Activated T-cell treated with anti-CD3 and anti-CD28 coated beads, Interleukin-2, amount 50 U/mL, for 72 hours (primary cell): ENCODE measurements at regions not wholly inside any gene's neighbourhood (a gene's known extent, or its start where the extent isn't known, plus 50 kb on each side); places are given as distances from the start of the nearest gene placed in this dataset.

Experiments used
- ATAC-seq, 2 donors: fragments of 150-1000 bp; cut with Tn5 transposase; replicated peaks in 1 of 2; 2 replicates each; pipeline ENCODE4 v1.10.0; 2021; ENCODE audit warnings: moderate library complexity in 2 of 2, mild to moderate bottlenecking in 1 of 2
- DNase-seq, 2 donors: peaks; one replicate each; pipeline ENCODE4 v3.0.0; 2021 to 2022; ENCODE audit warnings: mixed read lengths in 1 of 2
- H3K27ac Mint-ChIP-seq: one replicate; pipeline ENCODE4 v1.8.0; 2022; ENCODE audit warnings: mild to moderate bottlenecking, moderate library complexity, mixed read lengths
- H3K27me3 Mint-ChIP-seq: one replicate; pipeline ENCODE4 v1.8.0; 2022; ENCODE audit warnings: low read depth, mixed read lengths
- H3K36me3 Mint-ChIP-seq, 2 donors: one replicate each; pipeline ENCODE4 v1.8.0; 2022; ENCODE audit warnings: mixed read lengths in 2 of 2, mild to moderate bottlenecking in 1 of 2; ENCODE audit not compliant: insufficient read depth in 2 of 2
- H3K4me1 Mint-ChIP-seq: one replicate; pipeline ENCODE4 v1.8.0; 2022; ENCODE audit warnings: low read depth, mixed read lengths
- H3K4me3 Mint-ChIP-seq, 2 donors: one replicate each; pipeline ENCODE4 v1.8.0; 2022; ENCODE audit warnings: mild to moderate bottlenecking in 2 of 2, mixed read lengths in 2 of 2, moderate library complexity in 2 of 2
- H3K9me3 Mint-ChIP-seq, 2 donors: one replicate each; pipeline ENCODE4 v1.8.0; 2022; ENCODE audit warnings: mixed read lengths in 2 of 2

GRCh38 chr9:107734256-107735013 lies 244.9 kb upstream of the KLF4 start:
- no peaks in the 10 kb centered on the region for H3K4me1 Mint-ChIP-seq

DNA sequence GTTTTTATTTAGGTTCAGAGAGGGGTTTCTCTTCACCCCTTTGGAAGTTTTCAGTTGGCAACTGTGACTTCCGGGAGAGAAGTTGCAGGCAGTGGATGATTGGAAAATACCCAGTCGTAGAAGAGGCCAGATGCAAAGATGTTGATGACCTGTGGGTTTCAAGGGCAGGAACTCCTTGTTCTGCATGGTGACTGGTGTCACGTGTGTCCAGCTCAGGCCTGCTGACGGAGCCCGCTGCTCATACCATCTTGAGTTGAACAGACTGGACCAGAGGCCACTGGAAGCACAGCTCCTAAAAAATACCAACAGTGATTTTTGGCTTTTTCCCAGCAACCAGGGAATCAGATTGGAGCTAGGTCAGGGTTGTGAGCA lies 243.9 kb upstream of the KLF4 start:
- H3K4me3 Mint-ChIP-seq, result no peak overlapping the region
- no peak for DNase-seq
- ATAC-seq, result no peak
- H3K27me3 Mint-ChIP-seq, result no peaks in the 10 kb centered on the region
- no peaks in the 10 kb centered on the region for H3K4me1 Mint-ChIP-seq
- no peaks in the 10 kb centered on the region for H3K36me3 Mint-ChIP-seq
- no peak overlapping the region for H3K27ac Mint-ChIP-seq
- peaks cover 0 to 1% of the 10 kb centered on the region in 2 donors for H3K9me3 Mint-ChIP-seq

More at GRCh38 chr9:107734256-107735013, 244.9 kb upstream of the KLF4 start:
- DNase-seq, result no peak
- Mint-ChIP-seq H3K4me3 (no peak overlapping the region), H3K27ac (no peak overlapping the region), H3K9me3 (peaks cover 0 to 1% of the 10 kb centered on the region in 2 donors), H3K27me3 (no peaks in the 10 kb centered on the region), H3K36me3 (no peaks in the 10 kb centered on the region)
- ATAC-seq, result no peak

- no peaks in the 10 kb centered on the region for H3K4me1 Mint-ChIP-seq
- H3K4me3 Mint-ChIP-seq, result no peak overlapping the region
- ATAC-seq (no peak), DNase-seq (no peak)
- no peaks in the 10 kb centered on the region for H3K36me3 Mint-ChIP-seq
- no peak overlapping the region for H3K27ac Mint-ChIP-seq
- no peaks in the 10 kb centered on the region for H3K27me3 Mint-ChIP-seq
- peaks cover 0 to 1% of the 10 kb centered on the region in 2 donors for H3K9me3 Mint-ChIP-seq
These were observed 243.4 kb upstream of the KLF4 start for GRCh38 chr9:107732781-107733522.

DNA sequence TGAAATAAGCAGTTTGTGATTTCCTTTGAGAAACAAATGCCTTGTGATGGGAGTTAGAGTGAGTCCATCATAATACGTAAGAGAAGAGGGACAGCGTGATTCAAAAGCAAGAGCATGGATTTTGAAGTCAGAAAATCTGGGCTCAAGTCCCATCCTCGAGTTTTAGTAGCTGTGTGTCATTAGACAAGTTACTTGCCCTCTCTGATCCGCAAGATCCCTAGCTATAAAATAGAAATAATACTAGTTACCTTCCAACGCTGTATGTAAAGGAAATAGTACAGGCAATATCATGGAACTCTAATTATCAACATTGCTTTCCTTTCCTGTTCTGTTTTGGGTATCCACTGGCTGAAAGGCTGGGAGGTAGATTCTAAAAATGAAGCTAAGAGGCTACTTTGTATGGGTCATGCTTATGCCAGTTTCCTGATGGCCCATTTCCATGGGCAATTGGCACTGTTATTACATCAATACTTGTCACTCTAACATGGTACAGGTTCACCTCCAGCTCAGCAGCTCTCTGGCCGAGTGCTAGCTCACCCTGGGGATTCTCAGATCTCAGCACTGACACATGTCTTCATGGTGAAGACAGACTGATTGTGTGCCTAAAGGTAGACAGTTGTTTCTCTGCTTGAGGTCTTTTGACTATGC lies 241.7 kb upstream of the KLF4 start:
- Mint-ChIP-seq H3K36me3 (no peaks in the 10 kb centered on the region), H3K4me3 (no peak overlapping the region), H3K9me3 (peaks cover 0 to 1% of the 10 kb centered on the region in 2 donors), H3K4me1 (no peaks in the 10 kb centered on the region), H3K27ac (no peak overlapping the region), H3K27me3 (no peaks in the 10 kb centered on the region)
- ATAC-seq (no peak), DNase-seq (no peak)

- Mint-ChIP-seq H3K4me3 (no peak overlapping the region), H3K36me3 (no peaks in the 10 kb centered on the region), H3K9me3 (no peaks in the 10 kb centered on the region), H3K27ac (no peak overlapping the region), H3K27me3 (no peaks in the 10 kb centered on the region), H3K4me1 (no peaks in the 10 kb centered on the region)
- no peak for ATAC-seq
- no peak for DNase-seq
These were observed 241.1 kb upstream of the KLF4 start for GRCh38 chr9:107730666-107731065.

GRCh38 chr9:107727086-107727780 lies 237.7 kb upstream of the KLF4 start:
- Mint-ChIP-seq H3K36me3 (no peaks in the 10 kb centered on the region), H3K4me1 (no peaks in the 10 kb centered on the region), H3K27me3 (no peaks in the 10 kb centered on the region), H3K27ac (no peak overlapping the region), H3K9me3 (peaks cover 0 to 7% of the 10 kb centered on the region in 2 donors), H3K4me3 (no peak overlapping the region)
- no peak for ATAC-seq
- DNase-seq, result no peak

GRCh38 chr9:107723015-107723414 lies 233.4 kb upstream of the KLF4 start:
- Mint-ChIP-seq H3K27ac (no peak overlapping the region), H3K9me3 (peaks cover 1 to 7% of the 10 kb centered on the region in 2 donors), H3K4me1 (no peaks in the 10 kb centered on the region), H3K27me3 (no peaks in the 10 kb centered on the region), H3K4me3 (no peak overlapping the region), H3K36me3 (no peaks in the 10 kb centered on the region)
- ATAC-seq (no peak), DNase-seq (no peak)

DNA sequence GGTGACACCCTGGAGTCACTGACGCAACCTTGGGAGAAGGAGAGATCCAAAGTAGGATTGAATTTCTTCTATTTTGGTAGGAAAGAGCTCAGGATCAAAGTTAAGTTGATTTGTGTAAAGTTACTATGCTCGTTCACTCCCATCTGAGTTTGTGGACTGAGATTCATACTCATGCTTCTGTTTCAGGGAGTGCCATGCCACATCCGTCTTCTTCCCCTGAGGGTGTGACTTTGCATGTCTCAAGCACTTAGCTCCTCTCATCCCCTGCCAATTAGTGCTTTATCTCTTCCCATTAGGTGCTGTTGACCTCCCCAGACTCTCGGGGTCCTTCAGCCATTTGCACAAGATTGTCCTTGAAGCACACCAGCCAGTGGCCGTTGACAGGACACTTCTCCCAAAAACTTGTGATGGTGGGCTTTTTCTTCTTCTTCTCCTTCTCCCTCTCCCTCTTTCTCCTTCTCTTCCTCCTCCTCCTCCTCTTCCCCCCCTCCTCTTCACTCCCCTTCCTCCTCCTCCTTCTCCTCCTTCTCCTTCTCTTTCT lies 232.2 kb upstream of the KLF4 start:
- Mint-ChIP-seq H3K9me3 (peaks cover 4 to 7% of the 10 kb centered on the region in 2 donors), H3K4me3 (no peak overlapping the region), H3K4me1 (no peaks in the 10 kb centered on the region), H3K27ac (no peak overlapping the region), H3K27me3 (no peaks in the 10 kb centered on the region), H3K36me3 (no peaks in the 10 kb centered on the region)
- no peak for DNase-seq
- ATAC-seq, result no peak

DNA sequence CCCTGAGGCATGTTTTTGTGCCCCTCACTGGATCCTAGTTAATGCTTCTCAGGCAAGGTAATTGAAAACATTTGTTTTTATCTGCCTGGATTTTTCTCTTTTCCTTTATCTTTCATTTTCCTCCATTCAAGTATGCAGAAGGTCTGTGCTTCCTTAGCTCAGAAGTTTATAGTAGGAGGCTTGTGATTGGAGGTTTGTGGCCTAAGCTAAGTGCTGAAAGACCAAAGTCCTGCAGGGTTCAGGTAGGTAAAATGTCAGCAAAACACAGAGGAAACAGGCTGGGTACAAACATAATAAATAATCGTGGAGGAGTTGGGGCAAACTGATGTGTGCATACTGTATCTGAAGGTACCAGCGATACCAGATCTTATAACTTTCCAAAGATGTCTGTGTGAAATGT lies 230.9 kb upstream of the KLF4 start:
- Mint-ChIP-seq H3K4me1 (no peaks in the 10 kb centered on the region), H3K4me3 (no peak overlapping the region), H3K9me3 (peaks cover 4 to 7% of the 10 kb centered on the region in 2 donors), H3K27me3 (no peaks in the 10 kb centered on the region), H3K27ac (no peak overlapping the region), H3K36me3 (no peaks in the 10 kb centered on the region)
- DNase-seq, result no peak
- no peak for ATAC-seq

DNA sequence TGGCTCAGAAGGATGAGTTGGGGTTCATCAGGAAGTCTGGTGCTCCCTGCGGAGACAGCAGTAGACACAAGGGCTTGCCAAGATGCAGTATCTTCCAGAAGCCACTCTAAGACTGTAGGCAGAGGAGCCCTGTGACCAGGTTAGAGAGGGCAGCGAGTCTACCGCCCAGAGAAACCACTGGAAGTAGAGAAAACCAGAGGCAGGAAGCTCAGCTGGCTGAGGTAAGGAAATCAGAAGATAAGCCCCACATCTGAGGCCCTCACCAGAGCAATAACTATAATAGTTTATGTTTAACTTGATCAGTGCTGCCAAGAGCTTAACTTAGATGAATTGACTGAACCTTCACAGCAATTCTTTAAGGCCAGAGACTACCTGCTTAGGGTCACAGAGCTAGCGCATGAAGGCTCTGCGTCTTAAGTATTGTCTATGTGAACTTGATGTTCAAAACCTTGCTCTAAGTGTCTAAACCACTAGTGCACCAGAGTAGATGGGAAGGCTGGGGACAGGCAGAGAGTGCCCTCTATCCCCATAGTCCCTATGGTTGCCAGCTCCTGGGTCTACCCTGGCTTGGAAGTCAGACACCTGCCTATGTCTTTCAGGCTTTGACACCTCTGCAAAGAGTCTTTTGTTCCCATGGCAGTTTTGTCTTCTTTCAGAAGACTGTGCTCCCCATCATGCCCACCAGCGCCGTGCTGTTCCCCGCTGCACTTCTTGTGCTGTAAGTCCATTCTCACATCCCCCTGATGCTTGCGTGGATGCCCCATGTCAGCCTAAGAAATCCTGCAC lies 228.2 kb upstream of the KLF4 start:
- no peak overlapping the region for H3K27ac Mint-ChIP-seq
- H3K4me1 Mint-ChIP-seq, result no peaks in the 10 kb centered on the region
- H3K36me3 Mint-ChIP-seq, result peaks cover 2 to 3% of the 10 kb centered on the region in 2 donors
- H3K4me3 Mint-ChIP-seq, result no peak overlapping the region
- H3K9me3 Mint-ChIP-seq, result peaks cover 6% of the 10 kb centered on the region in 2 donors
- ATAC-seq (no peak), DNase-seq (no peak)
- no peaks in the 10 kb centered on the region for H3K27me3 Mint-ChIP-seq

- DNase-seq, result no peak
- H3K9me3 Mint-ChIP-seq, result peaks cover 3 to 7% of the 10 kb centered on the region in 2 donors
- H3K4me1 Mint-ChIP-seq, result no peaks in the 10 kb centered on the region
- H3K27me3 Mint-ChIP-seq, result no peaks in the 10 kb centered on the region
- H3K27ac Mint-ChIP-seq, result no peak overlapping the region
- ATAC-seq, result no peak
- peaks cover 2 to 3% of the 10 kb centered on the region in 2 donors for H3K36me3 Mint-ChIP-seq
- H3K4me3 Mint-ChIP-seq, result no peak overlapping the region
These were observed 226.2 kb upstream of the KLF4 start for GRCh38 chr9:107715740-107716139.

DNA sequence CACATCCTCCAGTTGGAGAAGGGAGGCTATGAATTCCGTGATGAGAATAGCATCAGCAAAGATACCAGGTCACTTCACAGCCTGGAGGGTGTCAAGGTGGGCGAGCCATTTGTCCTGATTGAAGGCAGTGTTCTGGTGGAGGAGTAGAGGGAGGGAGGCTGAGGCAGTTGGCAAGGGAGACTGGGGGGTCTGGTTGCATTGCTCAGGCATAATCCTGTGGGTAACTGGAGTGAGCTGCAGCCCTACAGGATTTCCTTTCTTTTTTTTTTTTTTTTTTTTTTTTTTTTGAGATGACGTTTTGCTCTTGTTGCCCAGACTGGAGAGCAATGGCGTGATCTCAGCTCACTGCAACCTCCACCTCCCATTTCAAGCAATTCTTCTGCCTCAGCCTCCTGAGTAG lies 223.9 kb upstream of the KLF4 start:
- H3K36me3 Mint-ChIP-seq, result peaks cover 2 to 3% of the 10 kb centered on the region in 2 donors
- ATAC-seq, result no peak
- no peak for DNase-seq
- no peaks in the 10 kb centered on the region for H3K27me3 Mint-ChIP-seq
- H3K27ac Mint-ChIP-seq, result no peak overlapping the region
- H3K4me3 Mint-ChIP-seq, result no peak overlapping the region
- H3K4me1 Mint-ChIP-seq, result no peaks in the 10 kb centered on the region
- peaks cover 3 to 6% of the 10 kb centered on the region in 2 donors for H3K9me3 Mint-ChIP-seq
